Suppressor macrophage treated with lipopolysaccharide for 4 hours (primary cell): ENCODE measurements at regions not wholly inside any gene's neighbourhood (a gene's known extent, or its start where the extent isn't known, plus 50 kb on each side); places are given as distances from the start of the nearest gene placed in this dataset.

Source experiments
- DNase-seq: peaks from one replicate; pipeline ENCODE4 v3.0.0-alpha.2; 2020

- DNase-seq: no peak
Observed at GRCh38 chr15:100829457-100829856, 50.2 kb upstream of the ALDH1A3 start.
